SK-N-SH (cell line): ENCODE measurements at regions not wholly inside any gene's neighbourhood (a gene's known extent, or its start where the extent isn't known, plus 50 kb on each side); places are given as distances from the start of the nearest gene placed in this dataset.

Source experiments
- FOXM1 ChIP-seq: IDR thresholded peaks from 2 replicates; pipeline ENCODE4 v1.4.0; 2012; ENCODE audit warnings: low read depth, mild to moderate bottlenecking
- GABPA ChIP-seq: IDR thresholded peaks from 2 replicates; pipeline ENCODE4 v1.4.0; 2012; ENCODE audit warnings: low read depth, mild to moderate bottlenecking
- MXI1 ChIP-seq: IDR thresholded peaks from 2 replicates; pipeline ENCODE4 v1.6.1; 2012; ENCODE audit warnings: mild to moderate bottlenecking, low read depth, low read length, improper control_type of control experiment
- NRF1 ChIP-seq: IDR thresholded peaks from 2 replicates; pipeline ENCODE4 v1.6.1; 2012; ENCODE audit warnings: low read depth, mild to moderate bottlenecking, low read length
- TF ChIP-seq, protein P1 (sequence below): fragments of 200-600 bp; sonication (generic); IDR thresholded peaks from 2 replicates; pipeline ENCODE4 v1.6.1; 2017; ENCODE audit warnings: antibody characterized with exemption, mild to moderate bottlenecking, moderate library complexity
- TF ChIP-seq, protein P2 (sequence below): IDR thresholded peaks from 2 replicates; pipeline ENCODE4 v1.6.1; 2012; ENCODE audit warnings: mild to moderate bottlenecking, low read depth, low read length, moderate library complexity

DNA sequence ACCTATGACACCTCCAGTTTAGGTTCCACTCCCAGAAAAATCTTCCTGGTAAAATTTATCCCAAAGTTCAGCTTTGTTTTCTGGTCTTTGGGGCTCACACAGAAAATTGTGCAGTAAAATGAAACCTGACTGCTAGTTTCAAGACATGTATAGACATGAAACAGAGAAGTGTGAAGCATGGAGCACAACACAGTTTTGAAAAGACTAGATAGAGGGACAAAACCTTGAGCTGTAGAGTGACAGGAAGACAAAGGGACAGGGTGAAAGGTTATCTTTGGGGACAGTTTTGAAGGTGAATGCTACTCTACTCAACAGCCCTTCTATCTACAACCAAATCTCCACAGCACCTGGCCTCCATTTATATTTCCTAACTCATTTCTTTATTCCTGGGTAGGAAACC, 352.6 kb downstream of the RBM43 start:
- no peak for TF ChIP-seq MXI1
- TF ChIP-seq, protein P1, sequence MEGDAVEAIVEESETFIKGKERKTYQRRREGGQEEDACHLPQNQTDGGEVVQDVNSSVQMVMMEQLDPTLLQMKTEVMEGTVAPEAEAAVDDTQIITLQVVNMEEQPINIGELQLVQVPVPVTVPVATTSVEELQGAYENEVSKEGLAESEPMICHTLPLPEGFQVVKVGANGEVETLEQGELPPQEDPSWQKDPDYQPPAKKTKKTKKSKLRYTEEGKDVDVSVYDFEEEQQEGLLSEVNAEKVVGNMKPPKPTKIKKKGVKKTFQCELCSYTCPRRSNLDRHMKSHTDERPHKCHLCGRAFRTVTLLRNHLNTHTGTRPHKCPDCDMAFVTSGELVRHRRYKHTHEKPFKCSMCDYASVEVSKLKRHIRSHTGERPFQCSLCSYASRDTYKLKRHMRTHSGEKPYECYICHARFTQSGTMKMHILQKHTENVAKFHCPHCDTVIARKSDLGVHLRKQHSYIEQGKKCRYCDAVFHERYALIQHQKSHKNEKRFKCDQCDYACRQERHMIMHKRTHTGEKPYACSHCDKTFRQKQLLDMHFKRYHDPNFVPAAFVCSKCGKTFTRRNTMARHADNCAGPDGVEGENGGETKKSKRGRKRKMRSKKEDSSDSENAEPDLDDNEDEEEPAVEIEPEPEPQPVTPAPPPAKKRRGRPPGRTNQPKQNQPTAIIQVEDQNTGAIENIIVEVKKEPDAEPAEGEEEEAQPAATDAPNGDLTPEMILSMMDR = no peak
- no peak for TF ChIP-seq NRF1
- TF ChIP-seq GABPA = no peak
- no peak for TF ChIP-seq FOXM1
- TF ChIP-seq, protein P2, sequence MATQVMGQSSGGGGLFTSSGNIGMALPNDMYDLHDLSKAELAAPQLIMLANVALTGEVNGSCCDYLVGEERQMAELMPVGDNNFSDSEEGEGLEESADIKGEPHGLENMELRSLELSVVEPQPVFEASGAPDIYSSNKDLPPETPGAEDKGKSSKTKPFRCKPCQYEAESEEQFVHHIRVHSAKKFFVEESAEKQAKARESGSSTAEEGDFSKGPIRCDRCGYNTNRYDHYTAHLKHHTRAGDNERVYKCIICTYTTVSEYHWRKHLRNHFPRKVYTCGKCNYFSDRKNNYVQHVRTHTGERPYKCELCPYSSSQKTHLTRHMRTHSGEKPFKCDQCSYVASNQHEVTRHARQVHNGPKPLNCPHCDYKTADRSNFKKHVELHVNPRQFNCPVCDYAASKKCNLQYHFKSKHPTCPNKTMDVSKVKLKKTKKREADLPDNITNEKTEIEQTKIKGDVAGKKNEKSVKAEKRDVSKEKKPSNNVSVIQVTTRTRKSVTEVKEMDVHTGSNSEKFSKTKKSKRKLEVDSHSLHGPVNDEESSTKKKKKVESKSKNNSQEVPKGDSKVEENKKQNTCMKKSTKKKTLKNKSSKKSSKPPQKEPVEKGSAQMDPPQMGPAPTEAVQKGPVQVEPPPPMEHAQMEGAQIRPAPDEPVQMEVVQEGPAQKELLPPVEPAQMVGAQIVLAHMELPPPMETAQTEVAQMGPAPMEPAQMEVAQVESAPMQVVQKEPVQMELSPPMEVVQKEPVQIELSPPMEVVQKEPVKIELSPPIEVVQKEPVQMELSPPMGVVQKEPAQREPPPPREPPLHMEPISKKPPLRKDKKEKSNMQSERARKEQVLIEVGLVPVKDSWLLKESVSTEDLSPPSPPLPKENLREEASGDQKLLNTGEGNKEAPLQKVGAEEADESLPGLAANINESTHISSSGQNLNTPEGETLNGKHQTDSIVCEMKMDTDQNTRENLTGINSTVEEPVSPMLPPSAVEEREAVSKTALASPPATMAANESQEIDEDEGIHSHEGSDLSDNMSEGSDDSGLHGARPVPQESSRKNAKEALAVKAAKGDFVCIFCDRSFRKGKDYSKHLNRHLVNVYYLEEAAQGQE = no peak
